ENCODE measurements at regions not wholly inside any gene's neighbourhood (a gene's known extent, or its start where the extent isn't known, plus 50 kb on each side); places are given as distances from the start of the nearest gene placed in this dataset.
"Not testable (repeated sequence)": the region's sequence is repeated elsewhere in the genome, so short reads cannot be mapped to it uniquely, and the experiment has no call there.

GRCh38 chr3:161914703-161915417 lies 418.3 kb downstream of the OTOL1 start:
- DNase-seq (ENCODE audit: low spot score): peak; percentile 98

- peak; percentile 71 for DNase-seq (ENCODE audit: low spot score)
These were observed 418.8 kb downstream of the OTOL1 start for GRCh38 chr3:161915418-161915750.

GRCh38 chr3:161920196-161920595 lies 423.6 kb downstream of the OTOL1 start:
- no peak for DNase-seq (ENCODE audit: low spot score)

- DNase-seq (ENCODE audit: low spot score): no peak
These were observed 429.2 kb downstream of the OTOL1 start for GRCh38 chr3:161925749-161926360.

GRCh38 chr3:161927131-161927530 lies 430.5 kb downstream of the OTOL1 start:
- DNase-seq (ENCODE audit: low spot score): no peak

GRCh38 chr3:161939918-161940620 lies 443.5 kb downstream of the OTOL1 start:
- DNase-seq (ENCODE audit: low spot score): no peak

GRCh38 chr3:161940621-161940965 lies 444.0 kb downstream of the OTOL1 start:
- DNase-seq (ENCODE audit: low spot score): no peak

- no peak for DNase-seq (ENCODE audit: low spot score)
These were observed 445.3 kb downstream of the OTOL1 start for GRCh38 chr3:161941891-161942290.

- DNase-seq (ENCODE audit: low spot score): not testable (repeated sequence)
These were observed 447.3 kb downstream of the OTOL1 start for GRCh38 chr3:161943801-161944345.

- DNase-seq (ENCODE audit: low spot score): no peak
These were observed 449.9 kb downstream of the OTOL1 start for GRCh38 chr3:161946443-161946960.

GRCh38 chr3:161950318-161950868 lies 453.8 kb downstream of the OTOL1 start:
- no peak for DNase-seq (ENCODE audit: low spot score)

- DNase-seq (ENCODE audit: low spot score): no peak
These were observed 460.9 kb downstream of the OTOL1 start for GRCh38 chr3:161957467-161957866.

GRCh38 chr3:161964857-161965256 lies 468.2 kb downstream of the OTOL1 start:
- DNase-seq (ENCODE audit: low spot score): no peak

- no peak for DNase-seq (ENCODE audit: low spot score)
These were observed 473.3 kb downstream of the OTOL1 start for GRCh38 chr3:161969867-161970266.

- DNase-seq (ENCODE audit: low spot score): no peak
These were observed 478.6 kb downstream of the OTOL1 start for GRCh38 chr3:161975201-161975600.

- DNase-seq (ENCODE audit: low spot score): no peak
These were observed 480.5 kb downstream of the OTOL1 start for GRCh38 chr3:161977063-161977462.

- no peak for DNase-seq (ENCODE audit: low spot score)
These were observed 481.2 kb downstream of the OTOL1 start for GRCh38 chr3:161977850-161978249.

GRCh38 chr3:161987933-161988332 lies 491.3 kb downstream of the OTOL1 start:
- no peak for DNase-seq (ENCODE audit: low spot score)

- DNase-seq (ENCODE audit: low spot score): no peak
These were observed 492.4 kb downstream of the OTOL1 start for GRCh38 chr3:161989012-161989411.

- DNase-seq (ENCODE audit: low spot score): peak; percentile 77
These were observed 493.4 kb downstream of the OTOL1 start for GRCh38 chr3:161990036-161990435.

- DNase-seq (ENCODE audit: low spot score): no peak
These were observed 495.4 kb downstream of the OTOL1 start for GRCh38 chr3:161991901-161992540.

- no peak for DNase-seq (ENCODE audit: low spot score)
These were observed 503.2 kb downstream of the OTOL1 start for GRCh38 chr3:161999846-162000245.
